SU-DHL-6 (cell line): ENCODE measurements at regions not wholly inside any gene's neighbourhood (a gene's known extent, or its start where the extent isn't known, plus 50 kb on each side); places are given as distances from the start of the nearest gene placed in this dataset.

ENCODE experiments used
- H2AFZ ChIP-seq: fragments of 200-600 bp; sonication (generic); 2 replicates; pipeline ENCODE4 v1.6.1; 2014; ENCODE audit warnings: low read depth, mild to moderate bottlenecking, moderate library complexity, mixed read lengths, antibody characterized with exemption, low read length; ENCODE audit not compliant: severe bottlenecking
- H3F3A ChIP-seq: fragments of 200-600 bp; shearing (Covaris generic); 2 replicates; pipeline ENCODE4 v1.6.0; 2016; ENCODE audit warnings: antibody characterized with exemption, mild to moderate bottlenecking; ENCODE audit not compliant: insufficient read depth
- H3K27ac ChIP-seq: fragments of 200-600 bp; sonication (generic); 2 replicates; pipeline ENCODE4 v1.5.1; 2016; ENCODE audit warnings: low read depth, mild to moderate bottlenecking, low read length, moderate library complexity, mixed read lengths
- H3K27me3 ChIP-seq: fragments of 200-600 bp; sonication (generic), shearing (Covaris generic); 2 replicates; pipeline ENCODE4 v1.6.0; 2014; ENCODE audit warnings: mild to moderate bottlenecking, low read length
- H3K36me3 ChIP-seq: fragments of 200-600 bp; sonication (generic); 2 replicates; pipeline ENCODE4 v1.6.1; 2014; ENCODE audit warnings: mild to moderate bottlenecking, low read length, mixed read lengths
- H3K4me2 ChIP-seq: fragments of 300-600, 200-600 bp; shearing (Covaris generic), sonication (generic); 2 replicates; pipeline ENCODE4 v1.6.0; 2014; ENCODE audit warnings: low read length, low read depth, mild to moderate bottlenecking; ENCODE audit not compliant: poor library complexity, severe bottlenecking
- H3K4me3 ChIP-seq: fragments of 200-600 bp; sonication (generic); 2 replicates; pipeline ENCODE4 v1.5.1; 2014; ENCODE audit warnings: antibody characterized with exemption, low read length, mild to moderate bottlenecking, mixed read lengths; ENCODE audit not compliant: insufficient read depth, poor library complexity, severe bottlenecking
- H3K79me2 ChIP-seq: fragments of 200-600 bp; sonication (generic); 2 replicates; pipeline ENCODE4 v1.6.1; 2014; ENCODE audit warnings: mild to moderate bottlenecking, low read length, moderate library complexity; ENCODE audit not compliant: insufficient read depth
- H3K9ac ChIP-seq: fragments of 200-600 bp; sonication (generic); 2 replicates; pipeline ENCODE4 v1.7.0; 2014; ENCODE audit warnings: mild to moderate bottlenecking, low read length
- H3K9me2 ChIP-seq: fragments of 200-600 bp; sonication (generic); replicated peaks from 2 replicates; pipeline ENCODE4 v1.6.1; 2014; ENCODE audit warnings: low read length; ENCODE audit not compliant: insufficient read depth
- H3K9me3 ChIP-seq: fragments of 200-600 bp; sonication (generic); 2 replicates; pipeline ENCODE4 v1.6.1; 2014; ENCODE audit warnings: low read length, mixed read lengths; ENCODE audit not compliant: insufficient read depth
- H4K20me1 ChIP-seq: fragments of 200-600 bp; sonication (generic); 2 replicates; pipeline ENCODE4 v1.6.1; 2014; ENCODE audit warnings: low read depth, mild to moderate bottlenecking, antibody characterized with exemption, low read length, moderate library complexity, mixed read lengths
- EZH2phosphoT487 ChIP-seq: fragments of 200-600 bp; sonication (generic), shearing (Covaris generic); conservative IDR thresholded peaks from 2 replicates; pipeline ENCODE4 v1.6.1; 2018; ENCODE audit warnings: mild to moderate bottlenecking, antibody characterized with exemption, low read length, moderate library complexity, mixed read lengths
- TF ChIP-seq, protein P1 (sequence below): fragments of 200-600 bp; sonication (generic); IDR thresholded peaks from one replicate; pipeline ENCODE4 v1.5.1; 2017; ENCODE audit warnings: antibody characterized with exemption, mild to moderate bottlenecking, low read length, moderate library complexity; ENCODE audit not compliant: insufficient read depth, poor library complexity, severe bottlenecking

DNA sequence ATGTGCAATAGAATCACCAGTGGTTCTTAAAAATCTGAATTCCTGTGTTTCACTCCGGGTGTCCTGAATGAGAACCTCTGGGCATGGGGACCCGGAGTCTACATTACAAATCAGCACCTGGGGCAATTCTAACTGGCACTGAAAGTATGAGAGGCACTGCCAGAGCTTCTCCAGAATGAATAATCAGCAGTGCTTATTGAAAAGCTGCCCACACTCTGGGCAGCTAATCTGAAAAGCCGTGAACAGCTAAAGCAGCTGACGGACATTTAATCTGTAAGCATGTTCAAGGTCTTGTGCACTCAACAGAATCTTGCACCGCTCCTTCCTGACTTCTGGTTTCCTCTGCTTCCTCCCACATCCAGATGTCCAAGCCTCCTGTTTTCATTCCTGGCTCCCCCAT is 113.3 kb upstream of the KIF5B start:
- Histone ChIP-seq H3K4me3 (no peak overlapping the region), H3F3A (no peaks in the 10 kb centered on the region), H3K4me2 (no peak overlapping the region), H3K27me3 (no peaks in the 10 kb centered on the region), H3K9ac (no peak overlapping the region), H3K36me3 (no peaks in the 10 kb centered on the region), H2AFZ (no peak overlapping the region), H3K9me3 (no peaks in the 10 kb centered on the region), H3K9me2 (no peaks in the 10 kb centered on the region), H4K20me1 (no peaks in the 10 kb centered on the region), H3K79me2 (no peaks in the 10 kb centered on the region), H3K27ac (no peak overlapping the region)
- TF ChIP-seq, protein P1, sequence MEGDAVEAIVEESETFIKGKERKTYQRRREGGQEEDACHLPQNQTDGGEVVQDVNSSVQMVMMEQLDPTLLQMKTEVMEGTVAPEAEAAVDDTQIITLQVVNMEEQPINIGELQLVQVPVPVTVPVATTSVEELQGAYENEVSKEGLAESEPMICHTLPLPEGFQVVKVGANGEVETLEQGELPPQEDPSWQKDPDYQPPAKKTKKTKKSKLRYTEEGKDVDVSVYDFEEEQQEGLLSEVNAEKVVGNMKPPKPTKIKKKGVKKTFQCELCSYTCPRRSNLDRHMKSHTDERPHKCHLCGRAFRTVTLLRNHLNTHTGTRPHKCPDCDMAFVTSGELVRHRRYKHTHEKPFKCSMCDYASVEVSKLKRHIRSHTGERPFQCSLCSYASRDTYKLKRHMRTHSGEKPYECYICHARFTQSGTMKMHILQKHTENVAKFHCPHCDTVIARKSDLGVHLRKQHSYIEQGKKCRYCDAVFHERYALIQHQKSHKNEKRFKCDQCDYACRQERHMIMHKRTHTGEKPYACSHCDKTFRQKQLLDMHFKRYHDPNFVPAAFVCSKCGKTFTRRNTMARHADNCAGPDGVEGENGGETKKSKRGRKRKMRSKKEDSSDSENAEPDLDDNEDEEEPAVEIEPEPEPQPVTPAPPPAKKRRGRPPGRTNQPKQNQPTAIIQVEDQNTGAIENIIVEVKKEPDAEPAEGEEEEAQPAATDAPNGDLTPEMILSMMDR: no peak
- no peak for TF ChIP-seq EZH2phosphoT487

DNA sequence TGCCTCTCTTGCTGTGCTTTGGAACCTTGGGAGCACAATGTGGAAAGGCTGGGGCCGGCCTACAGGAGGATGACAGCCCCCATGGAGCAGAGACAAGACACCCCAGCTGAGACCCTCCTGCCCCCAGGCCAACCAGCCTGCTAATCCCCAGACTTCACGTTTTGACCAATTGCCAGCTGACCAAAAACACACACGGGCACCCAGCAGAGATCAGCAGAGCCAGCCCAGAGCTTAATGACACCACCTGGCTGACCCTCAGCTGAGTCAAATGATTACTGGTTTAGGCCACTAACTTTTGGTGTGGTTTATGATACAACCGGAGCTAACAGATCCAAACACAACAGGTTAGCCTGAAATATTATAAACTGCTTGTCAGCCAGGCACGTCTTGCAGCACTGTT is 111.2 kb upstream of the KIF5B start:
- Histone ChIP-seq H3K4me2 (no peak overlapping the region), H3K79me2 (no peaks in the 10 kb centered on the region), H3K9ac (no peak overlapping the region), H4K20me1 (no peaks in the 10 kb centered on the region), H3K27me3 (no peaks in the 10 kb centered on the region), H3K4me3 (no peak overlapping the region), H3K36me3 (no peaks in the 10 kb centered on the region), H2AFZ (no peak overlapping the region), H3K27ac (no peak overlapping the region), H3F3A (no peaks in the 10 kb centered on the region), H3K9me2 (no peaks in the 10 kb centered on the region), H3K9me3 (no peaks in the 10 kb centered on the region)
- TF ChIP-seq, protein P1: no peak
- TF ChIP-seq EZH2phosphoT487: no peak

GRCh38 chr10:32166365-32166764 is 110.1 kb upstream of the KIF5B start:
- Histone ChIP-seq H3K36me3 (no peaks in the 10 kb centered on the region), H4K20me1 (no peaks in the 10 kb centered on the region), H3F3A (no peaks in the 10 kb centered on the region), H3K9me2 (no peaks in the 10 kb centered on the region), H2AFZ (no peak overlapping the region), H3K9ac (no peak overlapping the region), H3K79me2 (no peaks in the 10 kb centered on the region), H3K9me3 (no peaks in the 10 kb centered on the region), H3K27me3 (no peaks in the 10 kb centered on the region), H3K4me2 (no peak overlapping the region), H3K4me3 (no peak overlapping the region), H3K27ac (no peak overlapping the region)
- no peak for TF ChIP-seq EZH2phosphoT487
- TF ChIP-seq, protein P1: no peak

DNA sequence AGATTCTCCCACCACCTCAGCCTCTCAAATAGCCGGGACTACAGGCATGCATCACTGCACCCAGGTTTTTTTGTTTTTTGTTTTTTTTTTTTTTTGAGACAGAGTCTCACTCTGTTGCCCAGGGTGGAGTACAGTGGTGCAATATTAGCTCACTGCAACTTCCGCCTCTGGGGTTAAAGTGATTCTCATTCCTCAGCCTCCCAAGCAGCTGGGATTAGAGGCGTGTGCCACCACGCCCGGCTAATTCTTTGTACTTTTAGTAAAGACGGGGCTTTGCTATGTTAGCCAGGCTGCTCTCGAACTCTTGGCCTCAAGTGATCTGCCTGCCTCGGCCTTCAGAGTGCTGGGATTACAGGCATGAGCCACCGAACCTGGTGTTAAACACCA is 107.5 kb upstream of the KIF5B start:
- H4K20me1 ChIP-seq: no peaks in the 10 kb centered on the region
- H3K4me3 ChIP-seq: no peak overlapping the region
- TF ChIP-seq, protein P1: no peak
- no peak for TF ChIP-seq EZH2phosphoT487
- no peaks in the 10 kb centered on the region for H3K9me3 ChIP-seq
- no peak overlapping the region for H3K27ac ChIP-seq
- H3F3A ChIP-seq: no peaks in the 10 kb centered on the region
- H2AFZ ChIP-seq: no peak overlapping the region
- no peak overlapping the region for H3K9ac ChIP-seq
- H3K4me2 ChIP-seq: no peak overlapping the region
- no peaks in the 10 kb centered on the region for H3K79me2 ChIP-seq
- no peaks in the 10 kb centered on the region for H3K27me3 ChIP-seq
- no peaks in the 10 kb centered on the region for H3K36me3 ChIP-seq
- no peaks in the 10 kb centered on the region for H3K9me2 ChIP-seq
